ENCODE measurements at regions not wholly inside any gene's neighbourhood (a gene's known extent, or its start where the extent isn't known, plus 50 kb on each side); places are given as distances from the start of the nearest gene placed in this dataset.

GRCh38 chr11:45583981-45584566 lies 81.3 kb downstream of the CHST1 start:
- Histone ChIP-seq H3K36me3 (no peaks in the 10 kb centered on the region), H3K4me1 (no peaks in the 10 kb centered on the region), H3K27ac (no peak overlapping the region), H3K4me3 (no peak overlapping the region), H3K9me3 (no peaks in the 10 kb centered on the region), H3K27me3 (no peaks in the 10 kb centered on the region)
- DNase-seq (ENCODE audit: low spot score in 2 of 2): no peak
- TF ChIP-seq, protein P1, sequence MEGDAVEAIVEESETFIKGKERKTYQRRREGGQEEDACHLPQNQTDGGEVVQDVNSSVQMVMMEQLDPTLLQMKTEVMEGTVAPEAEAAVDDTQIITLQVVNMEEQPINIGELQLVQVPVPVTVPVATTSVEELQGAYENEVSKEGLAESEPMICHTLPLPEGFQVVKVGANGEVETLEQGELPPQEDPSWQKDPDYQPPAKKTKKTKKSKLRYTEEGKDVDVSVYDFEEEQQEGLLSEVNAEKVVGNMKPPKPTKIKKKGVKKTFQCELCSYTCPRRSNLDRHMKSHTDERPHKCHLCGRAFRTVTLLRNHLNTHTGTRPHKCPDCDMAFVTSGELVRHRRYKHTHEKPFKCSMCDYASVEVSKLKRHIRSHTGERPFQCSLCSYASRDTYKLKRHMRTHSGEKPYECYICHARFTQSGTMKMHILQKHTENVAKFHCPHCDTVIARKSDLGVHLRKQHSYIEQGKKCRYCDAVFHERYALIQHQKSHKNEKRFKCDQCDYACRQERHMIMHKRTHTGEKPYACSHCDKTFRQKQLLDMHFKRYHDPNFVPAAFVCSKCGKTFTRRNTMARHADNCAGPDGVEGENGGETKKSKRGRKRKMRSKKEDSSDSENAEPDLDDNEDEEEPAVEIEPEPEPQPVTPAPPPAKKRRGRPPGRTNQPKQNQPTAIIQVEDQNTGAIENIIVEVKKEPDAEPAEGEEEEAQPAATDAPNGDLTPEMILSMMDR (IDR thresholded peaks at IDR 0.05): no peak
- intact Hi-C loops (cut with DNase I): no loop called here

DNA sequence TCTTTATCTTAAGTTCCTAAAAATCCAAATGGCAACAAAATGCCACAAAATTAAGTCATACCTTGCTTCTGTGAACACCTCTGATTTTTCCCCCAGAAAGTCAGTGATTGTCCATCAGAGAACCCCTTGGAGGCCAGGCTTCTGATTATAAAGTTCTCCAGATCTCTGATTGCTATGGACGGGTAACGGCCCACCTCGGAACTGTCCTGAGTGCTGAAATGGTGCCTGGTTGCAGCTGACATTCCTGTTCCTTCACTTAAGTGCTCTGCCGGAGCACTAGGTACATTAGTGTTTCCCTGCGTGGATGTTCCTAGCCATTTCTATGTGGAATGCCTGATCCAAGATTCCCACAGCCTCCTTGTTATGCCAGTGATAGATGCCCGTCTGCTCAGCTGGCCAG lies 85.0 kb downstream of the CHST1 start:
- Histone ChIP-seq H3K27me3 (no peaks in the 10 kb centered on the region), H3K36me3 (no peaks in the 10 kb centered on the region), H3K9me3 (no peaks in the 10 kb centered on the region), H3K4me1 (no peaks in the 10 kb centered on the region), H3K27ac (no peak overlapping the region), H3K4me3 (no peak overlapping the region)
- TF ChIP-seq, protein P1 (IDR thresholded peaks at IDR 0.05): no peak
- no peak for DNase-seq (ENCODE audit: low spot score in 2 of 2)
- intact Hi-C loops (cut with DNase I): no loop called here

- Histone ChIP-seq H3K4me3 (no peak overlapping the region), H3K27ac (no peak overlapping the region), H3K4me1 (no peaks in the 10 kb centered on the region), H3K27me3 (no peaks in the 10 kb centered on the region), H3K36me3 (no peaks in the 10 kb centered on the region), H3K9me3 (no peaks in the 10 kb centered on the region)
- DNase-seq (ENCODE audit: low spot score in 2 of 2): no peak
- intact Hi-C loops (cut with DNase I): no loop called here
- TF ChIP-seq, protein P1 (IDR thresholded peaks at IDR 0.05): no peak
These were observed 87.1 kb downstream of the CHST1 start for GRCh38 chr11:45578316-45578715.

DNA sequence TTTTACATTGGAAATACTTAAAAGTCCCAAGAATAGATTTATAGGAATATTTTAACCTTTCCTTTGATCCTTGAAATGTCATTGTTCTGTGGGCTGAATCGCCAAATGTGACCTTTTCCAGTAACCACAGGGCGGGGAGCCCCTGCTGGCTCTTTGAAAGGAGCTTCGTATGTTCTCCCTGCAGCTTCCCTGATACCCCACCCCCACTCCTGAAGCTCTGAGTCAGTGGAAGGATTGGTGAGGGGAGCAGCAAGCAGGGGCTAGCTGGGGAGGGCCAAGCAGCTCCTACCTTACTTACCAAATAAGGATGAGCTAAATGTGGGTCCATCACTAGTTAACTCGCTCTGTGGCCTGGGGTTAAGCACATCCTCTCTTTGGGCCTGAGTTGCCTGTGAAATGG lies 87.7 kb downstream of the CHST1 start:
- intact Hi-C loops (cut with DNase I): no loop called here
- H3K4me3 ChIP-seq: no peak overlapping the region
- H3K4me1 ChIP-seq: no peaks in the 10 kb centered on the region
- no peak overlapping the region for H3K27ac ChIP-seq
- TF ChIP-seq, protein P1 (IDR thresholded peaks at IDR 0.05): no peak
- DNase-seq (ENCODE audit: low spot score in 2 of 2): no peak
- H3K9me3 ChIP-seq: no peaks in the 10 kb centered on the region
- H3K27me3 ChIP-seq: no peaks in the 10 kb centered on the region
- no peaks in the 10 kb centered on the region for H3K36me3 ChIP-seq

DNA sequence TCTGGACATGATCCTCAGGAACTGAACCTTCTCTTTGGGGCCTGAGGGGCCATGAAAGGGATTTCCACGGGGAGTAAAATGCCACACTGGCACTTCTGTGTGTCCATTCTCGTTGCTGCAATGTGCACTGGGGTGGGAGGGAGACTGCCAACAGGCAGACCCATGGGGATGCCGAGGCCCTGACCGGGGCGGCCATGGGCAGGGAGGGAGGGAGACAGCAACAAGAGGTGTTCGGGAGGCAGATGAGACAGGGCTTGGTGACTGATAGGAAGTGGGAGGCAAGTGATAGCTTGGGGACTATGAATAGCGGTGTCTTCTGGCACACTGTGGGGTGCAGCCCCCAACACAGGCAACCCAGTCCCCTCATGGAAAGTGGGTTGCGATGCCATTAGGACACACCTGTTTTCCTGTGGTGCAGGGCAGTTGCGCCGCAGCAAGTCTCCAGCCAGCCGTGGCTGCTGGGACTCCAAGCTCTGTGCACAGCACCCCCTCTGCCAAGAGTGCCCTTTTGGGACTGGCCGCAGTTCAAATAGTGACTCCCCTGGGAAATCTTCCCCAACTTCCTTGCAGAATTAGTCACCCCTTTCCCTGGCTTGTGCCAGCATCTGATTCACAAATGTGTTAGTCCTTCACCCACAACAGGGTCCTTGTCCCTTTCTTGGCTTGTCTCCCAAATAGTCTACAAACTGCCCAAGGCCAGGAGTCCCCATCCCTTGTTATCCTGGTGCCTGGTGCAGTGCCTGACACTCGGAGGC lies 88.8 kb downstream of the CHST1 start:
- H3K36me3 ChIP-seq: no peaks in the 10 kb centered on the region
- DNase-seq (ENCODE audit: low spot score in 2 of 2): no peak
- H3K9me3 ChIP-seq: no peaks in the 10 kb centered on the region
- TF ChIP-seq, protein P1 (IDR thresholded peaks at IDR 0.05): no peak
- H3K27me3 ChIP-seq: no peaks in the 10 kb centered on the region
- H3K4me1 ChIP-seq: no peaks in the 10 kb centered on the region
- no peak overlapping the region for H3K4me3 ChIP-seq
- H3K27ac ChIP-seq: no peak overlapping the region
- intact Hi-C loops (cut with DNase I): no loop called here

Data from ascending aorta (tissue), 2 donors.